ENCODE measurements at regions not wholly inside any gene's neighbourhood (a gene's known extent, or its start where the extent isn't known, plus 50 kb on each side); places are given as distances from the start of the nearest gene placed in this dataset.

DNA sequence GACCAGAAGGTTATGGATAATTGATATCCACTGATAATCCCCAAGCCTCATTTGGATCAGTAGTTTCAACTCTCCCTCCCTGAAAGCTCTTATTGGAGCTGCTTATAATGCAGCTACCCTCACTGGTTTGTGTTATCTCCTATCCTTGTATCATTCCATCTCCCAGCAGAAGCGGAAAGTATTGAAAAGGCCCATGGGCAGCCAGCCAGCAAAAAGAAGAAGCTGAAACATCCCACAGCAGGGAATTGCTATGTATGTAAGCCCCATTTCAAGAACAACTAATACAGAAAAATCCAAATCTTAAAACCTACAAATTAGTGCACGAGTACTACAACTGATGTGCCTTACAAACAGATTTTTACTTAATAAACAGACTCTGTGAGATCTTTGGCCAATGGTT lies 269.0 kb upstream of the ECI2 start:
- TF ChIP-seq POLR2AphosphoS5 (IDR thresholded peaks at IDR 0.05) (no peak), EP300 (IDR thresholded peaks at IDR 0.05) (no peak), CTCF (IDR thresholded peaks at IDR 0.05) (no peak), POLR2A (IDR thresholded peaks at IDR 0.05; ENCODE audit: low read depth) (no peak)
- no peak overlapping the region for H3K27ac ChIP-seq (replicated peaks in 1 of 4)

GRCh38 chr6:4403828-4404227 lies 268.5 kb upstream of the ECI2 start:
- intact Hi-C loops (cut with DNase I) = no loop called here
- no peak for DNase-seq (ENCODE audit: extremely low spot score)
- H3K27ac ChIP-seq (replicated peaks in 1 of 4) = peak overlapping the region in 1 of 4 donors; percentile 0

More for the DNA sequence above, 269.0 kb upstream of the ECI2 start:
- Histone ChIP-seq H3K9me3 (no peaks in the 10 kb centered on the region), H3K36me3 (no peaks in the 10 kb centered on the region), H3K27me3 (no peaks in the 10 kb centered on the region), H3K4me3 (no peak overlapping the region), H3K4me1 (peaks cover 23 to 25% (median 25%) of the 10 kb centered on the region in 4 donors)
- intact Hi-C loops (cut with DNase I) = no loop called here
- 75% methylated on average over 2 of the region's 2 CpGs for WGBS
- DNase-seq (ENCODE audit: extremely low spot score) = no peak

GRCh38 chr6:4403023-4403752 lies 267.8 kb upstream of the ECI2 start:
- Histone ChIP-seq H3K4me3 (no peak overlapping the region), H3K4me1 (peaks cover 23 to 25% (median 25%) of the 10 kb centered on the region in 4 donors), H3K36me3 (no peaks in the 10 kb centered on the region), H3K27ac (replicated peaks in 1 of 4) (peak overlapping the region in 2 of 4 donors; percentile 0 to 15), H3K27me3 (no peaks in the 10 kb centered on the region), H3K9me3 (no peaks in the 10 kb centered on the region)
- DNase-seq (ENCODE audit: extremely low spot score) = no peak
- TF ChIP-seq POLR2AphosphoS5 (IDR thresholded peaks at IDR 0.05) (no peak), CTCF (IDR thresholded peaks at IDR 0.05) (no peak), EP300 (IDR thresholded peaks at IDR 0.05) (no peak), POLR2A (IDR thresholded peaks at IDR 0.05; ENCODE audit: low read depth) (no peak)
- intact Hi-C loops (cut with DNase I) = no loop called here
- 80% methylated on average over 12 of the region's 12 CpGs for WGBS

More at GRCh38 chr6:4403828-4404227, 268.5 kb upstream of the ECI2 start:
- no peak for TF ChIP-seq EP300 (IDR thresholded peaks at IDR 0.05)
- TF ChIP-seq CTCF (IDR thresholded peaks at IDR 0.05) = no peak
- no peak for TF ChIP-seq POLR2AphosphoS5 (IDR thresholded peaks at IDR 0.05)
- no peak for TF ChIP-seq POLR2A (IDR thresholded peaks at IDR 0.05; ENCODE audit: low read depth)
- no peaks in the 10 kb centered on the region for H3K9me3 ChIP-seq
- H3K4me3 ChIP-seq = no peak overlapping the region
- no peaks in the 10 kb centered on the region for H3K36me3 ChIP-seq
- no peaks in the 10 kb centered on the region for H3K27me3 ChIP-seq
- WGBS = 65% methylated on average over 4 of the region's 4 CpGs
- H3K4me1 ChIP-seq = peaks cover 23 to 25% (median 25%) of the 10 kb centered on the region in 4 donors

GRCh38 chr6:4402477-4402976 lies 267.2 kb upstream of the ECI2 start:
- Histone ChIP-seq H3K36me3 (no peaks in the 10 kb centered on the region), H3K9me3 (no peaks in the 10 kb centered on the region), H3K4me3 (peak overlapping the region in 1 of 4 donors; percentile 11), H3K27me3 (no peaks in the 10 kb centered on the region), H3K4me1 (peaks cover 23 to 25% (median 25%) of the 10 kb centered on the region in 4 donors), H3K27ac (replicated peaks in 1 of 4) (peak overlapping the region in 3 of 4 donors; percentile 0 to 59 (median 15))
- intact Hi-C loops (cut with DNase I) = no loop called here
- no peak for DNase-seq (ENCODE audit: extremely low spot score)
- 65% methylated on average over 11 of the region's 11 CpGs for WGBS
- TF ChIP-seq POLR2AphosphoS5 (IDR thresholded peaks at IDR 0.05) = no peak
- TF ChIP-seq CTCF (IDR thresholded peaks at IDR 0.05) = no peak
- no peak for TF ChIP-seq EP300 (IDR thresholded peaks at IDR 0.05)
- no peak for TF ChIP-seq POLR2A (IDR thresholded peaks at IDR 0.05; ENCODE audit: low read depth)
